SK-N-SH (cell line): ENCODE measurements at regions not wholly inside any gene's neighbourhood (a gene's known extent, or its start where the extent isn't known, plus 50 kb on each side); places are given as distances from the start of the nearest gene placed in this dataset.

Experiments used
- CTCF ChIA-PET: fragments of 300-600, 350-600 bp; formaldehyde crosslinking; extraction: SDS; loops from one replicate; lab custom pipeline; 2021; lab: Yijun Ruan, JAX
- POLR2A ChIA-PET: fragments of 350-600 bp; sonication (Branson Sonifier 250); formaldehyde crosslinking; extraction: SDS; loops from one replicate; lab custom pipeline; 2020; ENCODE audit warnings: antibody characterized with exemption, inconsistent platforms; lab: Yijun Ruan, JAX
- DNase-seq: peaks from one replicate; pipeline ENCODE4 v3.0.0; 2012
- H2AFZ ChIP-seq: fragments of 200-600 bp; sonication (generic); 2 replicates; pipeline ENCODE4 v1.8.1; 2016; ENCODE audit warnings: antibody characterized with exemption, mild to moderate bottlenecking, low read depth
- H3F3A ChIP-seq: fragments of 200-600 bp; sonication (generic); replicated peaks from 2 replicates; pipeline ENCODE3; 2016; ENCODE audit warnings: antibody characterized with exemption, mild to moderate bottlenecking; ENCODE audit not compliant: insufficient read depth
- H3K27ac ChIP-seq, 2 experiments: fragments of 200-500 bp in 1 of 2; fragments of 200-600 bp in 1 of 2; sonication (Bioruptor generic) in 1 of 2; sonication (generic), shearing (Covaris generic) in 1 of 2; 2 replicates each; pipeline versions ENCODE4 v1.5.1 to v1.6.1; 2014 to 2016; ENCODE audit warnings: low read depth in 2 of 2, inconsistent platforms in 1 of 2, low read length in 1 of 2, mild to moderate bottlenecking in 1 of 2, mixed read lengths in 1 of 2
- H3K27me3 ChIP-seq: fragments of 200-600 bp; sonication (generic), shearing (Covaris generic); 2 replicates; pipeline ENCODE4 v1.6.1; 2016; ENCODE audit warnings: mixed run types; ENCODE audit not compliant: insufficient read depth
- H3K36me3 ChIP-seq, 2 experiments: fragments of 200-500 bp in 1 of 2; fragments of 200-600 bp in 1 of 2; sonication (Bioruptor generic) in 1 of 2; sonication (generic) in 1 of 2; replicated peaks in 1 of 2; 2 replicates each; pipeline versions ENCODE3 to v1.5.1; 2014 to 2016; ENCODE audit warnings: low read length in 1 of 2, mild to moderate bottlenecking in 1 of 2; ENCODE audit not compliant: insufficient read depth in 2 of 2, control insufficient read depth in 1 of 2
- H3K4me1 ChIP-seq, 2 experiments: fragments of 200-500 bp in 1 of 2; fragments of 200-600 bp in 1 of 2; sonication (Bioruptor generic) in 1 of 2; sonication (generic), shearing (Covaris generic) in 1 of 2; 2 replicates each; pipeline versions ENCODE4 v1.5.1 to v1.6.1; 2014 to 2016; ENCODE audit warnings: low read depth in 1 of 2, low read length in 1 of 2, mixed run types in 1 of 2; ENCODE audit not compliant: insufficient read depth in 2 of 2, control insufficient read depth in 1 of 2
- H3K4me2 ChIP-seq: fragments of 200-600 bp; sonication (generic), shearing (Covaris generic); 2 replicates; pipeline ENCODE4 v1.6.1; 2017; ENCODE audit warnings: mixed run types
- H3K4me3 ChIP-seq, 2 experiments: fragments of 200-500 bp in 1 of 2; fragments of 200-600 bp in 1 of 2; sonication (Bioruptor generic) in 1 of 2; sonication (generic), shearing (Covaris generic) in 1 of 2; 2 replicates each; pipeline versions ENCODE4 v1.5.1 to v1.8.1; 2014 to 2016; ENCODE audit warnings: low read depth in 2 of 2, inconsistent platforms in 1 of 2, low read length in 1 of 2, mild to moderate bottlenecking in 1 of 2, mixed read lengths in 1 of 2, moderate library complexity in 1 of 2
- H3K79me2 ChIP-seq: fragments of 200-600 bp; sonication (generic); 2 replicates; pipeline ENCODE4 v1.8.1; 2017; ENCODE audit warnings: mild to moderate bottlenecking; ENCODE audit not compliant: insufficient read depth
- H3K9ac ChIP-seq: fragments of 200-600 bp; sonication (generic); 2 replicates; pipeline ENCODE4 v1.6.1; 2017; ENCODE audit warnings: mixed run types
- H3K9me2 ChIP-seq: fragments of 200-600 bp; sonication (generic); 2 replicates; pipeline ENCODE4 v1.6.1; 2017; ENCODE audit warnings: mixed run types
- H3K9me3 ChIP-seq: fragments of 200-600 bp; sonication (generic); 2 replicates; pipeline ENCODE4 v1.6.1; 2017; ENCODE audit warnings: mixed run types, mild to moderate bottlenecking, moderate library complexity
- H4K20me1 ChIP-seq: fragments of 200-600 bp; sonication (generic); 2 replicates; pipeline ENCODE4 v1.6.1; 2017; ENCODE audit warnings: mild to moderate bottlenecking, mixed run types; ENCODE audit not compliant: insufficient read depth
- ELF1 ChIP-seq: IDR thresholded peaks from 2 replicates; pipeline ENCODE4 v1.4.0; 2012
- EP300 ChIP-seq, 2 experiments: IDR thresholded peaks; 2 replicates each; pipeline versions ENCODE4 v1.4.0 to v1.6.1; 2012; ENCODE audit warnings: borderline replicate concordance in 1 of 2, low read depth in 1 of 2, low read length in 1 of 2
- EZH2phosphoT487 ChIP-seq: fragments of 200-600 bp; sonication (generic); IDR thresholded peaks from 2 replicates; pipeline ENCODE4 v1.6.1; 2017; ENCODE audit warnings: low read depth, mixed run types, mild to moderate bottlenecking, antibody characterized with exemption, moderate library complexity, borderline replicate concordance
- GABPA ChIP-seq: IDR thresholded peaks from 2 replicates; pipeline ENCODE4 v1.4.0; 2012; ENCODE audit warnings: low read depth, mild to moderate bottlenecking
- GATA2 ChIP-seq: sonication (generic); formaldehyde crosslinking; IDR thresholded peaks from 2 replicates; pipeline ENCODE4 v1.5.0; 2020; ENCODE audit warnings: mild to moderate bottlenecking, missing genetic modification reagents
- NFIC ChIP-seq: IDR thresholded peaks from 2 replicates; pipeline ENCODE4 v1.4.0; 2012; ENCODE audit warnings: borderline replicate concordance
- RCOR1 ChIP-seq: fragments of 150-350 bp; IDR thresholded peaks from 2 replicates; pipeline ENCODE4 v1.6.1; 2017; ENCODE audit warnings: antibody characterized with exemption, low read length
- RXRA ChIP-seq: IDR thresholded peaks from 2 replicates; pipeline ENCODE4 v1.4.0; 2012; ENCODE audit warnings: low read depth, mild to moderate bottlenecking, borderline replicate concordance
- TCF12 ChIP-seq: IDR thresholded peaks from 2 replicates; pipeline ENCODE4 v1.4.0; 2012
- TEAD4 ChIP-seq: IDR thresholded peaks from 2 replicates; pipeline ENCODE4 v1.4.0; 2012; ENCODE audit warnings: mild to moderate bottlenecking, borderline replicate concordance; ENCODE audit not compliant: insufficient read depth
- YY1 ChIP-seq: IDR thresholded peaks from 2 replicates; pipeline ENCODE4 v1.4.0; 2012; ENCODE audit warnings: low read depth, mild to moderate bottlenecking
- WGBS: methylation state at CpG from one replicate; pipeline ENCODE4 v1.1.6; 2017; ENCODE audit warnings: low lambda C conversion rate; 5-methylcytosine and 5-hydroxymethylcytosine counted together
- TF ChIP-seq, protein P1 (sequence below): IDR thresholded peaks from 2 replicates; pipeline ENCODE4 v1.4.0; 2012; ENCODE audit warnings: low read depth, borderline replicate concordance
- TF ChIP-seq, protein P2 (sequence below): IDR thresholded peaks from 2 replicates; pipeline ENCODE4 v1.6.1; 2012; ENCODE audit warnings: mild to moderate bottlenecking, low read depth, low read length, moderate library complexity
- TF ChIP-seq, protein P3 (sequence below): fragments of 200-600 bp; sonication (generic); IDR thresholded peaks from 2 replicates; pipeline ENCODE4 v1.6.1; 2017; ENCODE audit warnings: antibody characterized with exemption, mild to moderate bottlenecking, moderate library complexity
- TF ChIP-seq, protein P4 (sequence below): fragments of 150-350 bp; IDR thresholded peaks from 2 replicates; pipeline ENCODE4 v1.6.1; 2016; ENCODE audit warnings: mild to moderate bottlenecking, low read depth, low read length
- TF ChIP-seq, protein P5 (sequence below): IDR thresholded peaks from 2 replicates; pipeline ENCODE4; 2012
- TF ChIP-seq, protein P6 (sequence below): IDR thresholded peaks from 2 replicates; pipeline ENCODE4 v1.4.0; 2012; ENCODE audit warnings: low read depth

DNA sequence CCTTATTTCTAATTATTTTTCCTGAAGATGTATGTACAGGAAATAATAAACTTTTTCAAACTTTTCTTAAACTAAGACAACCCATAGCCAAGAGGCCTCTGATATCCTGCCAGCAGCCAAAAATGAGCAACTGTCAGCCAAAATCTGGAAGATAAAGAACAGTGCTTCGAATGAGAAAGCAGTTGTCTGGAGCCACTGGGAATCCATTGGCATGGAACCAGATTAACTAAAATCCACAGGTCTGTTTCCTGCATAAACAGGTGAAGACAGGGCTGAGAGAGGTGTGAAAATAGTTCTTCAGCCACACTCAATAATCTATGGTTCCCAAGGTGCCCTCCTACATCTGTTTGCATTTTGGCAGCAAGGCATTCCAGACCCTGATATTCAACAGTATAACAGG, 1076.7 kb upstream of the PIK3C3 start:
- H3K4me1 ChIP-seq: peaks cover 5 to 29% of the 10 kb centered on the region in 2 experiments
- peak overlapping the region; percentile 64 to 80; a peak in 2 of 4 replicates for H3K27ac ChIP-seq
- H3K9me3 ChIP-seq: no peaks in the 10 kb centered on the region
- CTCF ChIA-PET: no interaction called here
- no peak for TF ChIP-seq TEAD4
- TF ChIP-seq TCF12: peak; percentile 49; the same call in 1 of the 2 replicates
- TF ChIP-seq EP300 (IDR thresholded peaks at IDR 0.05; ENCODE audit: borderline replicate concordance in 1 of 2, low read depth in 1 of 2, low read length in 1 of 2): no peak
- TF ChIP-seq, protein P1, sequence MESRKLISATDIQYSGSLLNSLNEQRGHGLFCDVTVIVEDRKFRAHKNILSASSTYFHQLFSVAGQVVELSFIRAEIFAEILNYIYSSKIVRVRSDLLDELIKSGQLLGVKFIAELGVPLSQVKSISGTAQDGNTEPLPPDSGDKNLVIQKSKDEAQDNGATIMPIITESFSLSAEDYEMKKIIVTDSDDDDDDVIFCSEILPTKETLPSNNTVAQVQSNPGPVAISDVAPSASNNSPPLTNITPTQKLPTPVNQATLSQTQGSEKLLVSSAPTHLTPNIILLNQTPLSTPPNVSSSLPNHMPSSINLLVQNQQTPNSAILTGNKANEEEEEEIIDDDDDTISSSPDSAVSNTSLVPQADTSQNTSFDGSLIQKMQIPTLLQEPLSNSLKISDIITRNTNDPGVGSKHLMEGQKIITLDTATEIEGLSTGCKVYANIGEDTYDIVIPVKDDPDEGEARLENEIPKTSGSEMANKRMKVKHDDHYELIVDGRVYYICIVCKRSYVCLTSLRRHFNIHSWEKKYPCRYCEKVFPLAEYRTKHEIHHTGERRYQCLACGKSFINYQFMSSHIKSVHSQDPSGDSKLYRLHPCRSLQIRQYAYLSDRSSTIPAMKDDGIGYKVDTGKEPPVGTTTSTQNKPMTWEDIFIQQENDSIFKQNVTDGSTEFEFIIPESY: no peak
- no peak for TF ChIP-seq GATA2
- TF ChIP-seq, protein P2, sequence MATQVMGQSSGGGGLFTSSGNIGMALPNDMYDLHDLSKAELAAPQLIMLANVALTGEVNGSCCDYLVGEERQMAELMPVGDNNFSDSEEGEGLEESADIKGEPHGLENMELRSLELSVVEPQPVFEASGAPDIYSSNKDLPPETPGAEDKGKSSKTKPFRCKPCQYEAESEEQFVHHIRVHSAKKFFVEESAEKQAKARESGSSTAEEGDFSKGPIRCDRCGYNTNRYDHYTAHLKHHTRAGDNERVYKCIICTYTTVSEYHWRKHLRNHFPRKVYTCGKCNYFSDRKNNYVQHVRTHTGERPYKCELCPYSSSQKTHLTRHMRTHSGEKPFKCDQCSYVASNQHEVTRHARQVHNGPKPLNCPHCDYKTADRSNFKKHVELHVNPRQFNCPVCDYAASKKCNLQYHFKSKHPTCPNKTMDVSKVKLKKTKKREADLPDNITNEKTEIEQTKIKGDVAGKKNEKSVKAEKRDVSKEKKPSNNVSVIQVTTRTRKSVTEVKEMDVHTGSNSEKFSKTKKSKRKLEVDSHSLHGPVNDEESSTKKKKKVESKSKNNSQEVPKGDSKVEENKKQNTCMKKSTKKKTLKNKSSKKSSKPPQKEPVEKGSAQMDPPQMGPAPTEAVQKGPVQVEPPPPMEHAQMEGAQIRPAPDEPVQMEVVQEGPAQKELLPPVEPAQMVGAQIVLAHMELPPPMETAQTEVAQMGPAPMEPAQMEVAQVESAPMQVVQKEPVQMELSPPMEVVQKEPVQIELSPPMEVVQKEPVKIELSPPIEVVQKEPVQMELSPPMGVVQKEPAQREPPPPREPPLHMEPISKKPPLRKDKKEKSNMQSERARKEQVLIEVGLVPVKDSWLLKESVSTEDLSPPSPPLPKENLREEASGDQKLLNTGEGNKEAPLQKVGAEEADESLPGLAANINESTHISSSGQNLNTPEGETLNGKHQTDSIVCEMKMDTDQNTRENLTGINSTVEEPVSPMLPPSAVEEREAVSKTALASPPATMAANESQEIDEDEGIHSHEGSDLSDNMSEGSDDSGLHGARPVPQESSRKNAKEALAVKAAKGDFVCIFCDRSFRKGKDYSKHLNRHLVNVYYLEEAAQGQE: no peak
- TF ChIP-seq, protein P3, sequence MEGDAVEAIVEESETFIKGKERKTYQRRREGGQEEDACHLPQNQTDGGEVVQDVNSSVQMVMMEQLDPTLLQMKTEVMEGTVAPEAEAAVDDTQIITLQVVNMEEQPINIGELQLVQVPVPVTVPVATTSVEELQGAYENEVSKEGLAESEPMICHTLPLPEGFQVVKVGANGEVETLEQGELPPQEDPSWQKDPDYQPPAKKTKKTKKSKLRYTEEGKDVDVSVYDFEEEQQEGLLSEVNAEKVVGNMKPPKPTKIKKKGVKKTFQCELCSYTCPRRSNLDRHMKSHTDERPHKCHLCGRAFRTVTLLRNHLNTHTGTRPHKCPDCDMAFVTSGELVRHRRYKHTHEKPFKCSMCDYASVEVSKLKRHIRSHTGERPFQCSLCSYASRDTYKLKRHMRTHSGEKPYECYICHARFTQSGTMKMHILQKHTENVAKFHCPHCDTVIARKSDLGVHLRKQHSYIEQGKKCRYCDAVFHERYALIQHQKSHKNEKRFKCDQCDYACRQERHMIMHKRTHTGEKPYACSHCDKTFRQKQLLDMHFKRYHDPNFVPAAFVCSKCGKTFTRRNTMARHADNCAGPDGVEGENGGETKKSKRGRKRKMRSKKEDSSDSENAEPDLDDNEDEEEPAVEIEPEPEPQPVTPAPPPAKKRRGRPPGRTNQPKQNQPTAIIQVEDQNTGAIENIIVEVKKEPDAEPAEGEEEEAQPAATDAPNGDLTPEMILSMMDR: no peak
- no peak for TF ChIP-seq ELF1
- TF ChIP-seq, protein P4, sequence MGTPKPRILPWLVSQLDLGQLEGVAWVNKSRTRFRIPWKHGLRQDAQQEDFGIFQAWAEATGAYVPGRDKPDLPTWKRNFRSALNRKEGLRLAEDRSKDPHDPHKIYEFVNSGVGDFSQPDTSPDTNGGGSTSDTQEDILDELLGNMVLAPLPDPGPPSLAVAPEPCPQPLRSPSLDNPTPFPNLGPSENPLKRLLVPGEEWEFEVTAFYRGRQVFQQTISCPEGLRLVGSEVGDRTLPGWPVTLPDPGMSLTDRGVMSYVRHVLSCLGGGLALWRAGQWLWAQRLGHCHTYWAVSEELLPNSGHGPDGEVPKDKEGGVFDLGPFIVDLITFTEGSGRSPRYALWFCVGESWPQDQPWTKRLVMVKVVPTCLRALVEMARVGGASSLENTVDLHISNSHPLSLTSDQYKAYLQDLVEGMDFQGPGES: no peak
- peak; percentile 30; the same call in 1 of the 2 replicates for TF ChIP-seq NFIC
- TF ChIP-seq EZH2phosphoT487: no peak
- TF ChIP-seq, protein P5, sequence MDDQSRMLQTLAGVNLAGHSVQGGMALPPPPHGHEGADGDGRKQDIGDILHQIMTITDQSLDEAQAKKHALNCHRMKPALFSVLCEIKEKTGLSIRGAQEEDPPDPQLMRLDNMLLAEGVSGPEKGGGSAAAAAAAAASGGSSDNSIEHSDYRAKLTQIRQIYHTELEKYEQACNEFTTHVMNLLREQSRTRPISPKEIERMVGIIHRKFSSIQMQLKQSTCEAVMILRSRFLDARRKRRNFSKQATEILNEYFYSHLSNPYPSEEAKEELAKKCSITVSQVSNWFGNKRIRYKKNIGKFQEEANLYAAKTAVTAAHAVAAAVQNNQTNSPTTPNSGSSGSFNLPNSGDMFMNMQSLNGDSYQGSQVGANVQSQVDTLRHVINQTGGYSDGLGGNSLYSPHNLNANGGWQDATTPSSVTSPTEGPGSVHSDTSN: peak; percentile 30; the same call in 1 of the 2 replicates
- no peak for TF ChIP-seq YY1
- TF ChIP-seq RCOR1: no peak
- no peak for TF ChIP-seq GABPA
- TF ChIP-seq RXRA: no peak
- TF ChIP-seq, protein P6, sequence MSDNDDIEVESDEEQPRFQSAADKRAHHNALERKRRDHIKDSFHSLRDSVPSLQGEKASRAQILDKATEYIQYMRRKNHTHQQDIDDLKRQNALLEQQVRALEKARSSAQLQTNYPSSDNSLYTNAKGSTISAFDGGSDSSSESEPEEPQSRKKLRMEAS: no peak
- POLR2A ChIA-PET: no interaction called here
- no peak overlapping the region for H3K4me2 ChIP-seq
- H3K4me3 ChIP-seq: no peak overlapping the region
- H3F3A ChIP-seq: peaks cover 23% of the 10 kb centered on the region
- H3K9me2 ChIP-seq: no peaks in the 10 kb centered on the region
- H3K79me2 ChIP-seq: no peaks in the 10 kb centered on the region
- H3K27me3 ChIP-seq: no peaks in the 10 kb centered on the region
- H3K36me3 ChIP-seq: no peaks in the 10 kb centered on the region
- DNase-seq: no peak
- no peak overlapping the region for H3K9ac ChIP-seq
- 0 out of 2 replicates have a peak overlapping the region, but pooled peaks have one; percentile 61 for H2AFZ ChIP-seq
- WGBS: 32% methylated on average over 1 of the region's 1 CpG
- H4K20me1 ChIP-seq: no peaks in the 10 kb centered on the region
